ENCODE measurements at regions not wholly inside any gene's neighbourhood (a gene's known extent, or its start where the extent isn't known, plus 50 kb on each side); places are given as distances from the start of the nearest gene placed in this dataset.
"Not testable (repeated sequence)": the region's sequence is repeated elsewhere in the genome, so short reads cannot be mapped to it uniquely, and the experiment has no call there.

DNA sequence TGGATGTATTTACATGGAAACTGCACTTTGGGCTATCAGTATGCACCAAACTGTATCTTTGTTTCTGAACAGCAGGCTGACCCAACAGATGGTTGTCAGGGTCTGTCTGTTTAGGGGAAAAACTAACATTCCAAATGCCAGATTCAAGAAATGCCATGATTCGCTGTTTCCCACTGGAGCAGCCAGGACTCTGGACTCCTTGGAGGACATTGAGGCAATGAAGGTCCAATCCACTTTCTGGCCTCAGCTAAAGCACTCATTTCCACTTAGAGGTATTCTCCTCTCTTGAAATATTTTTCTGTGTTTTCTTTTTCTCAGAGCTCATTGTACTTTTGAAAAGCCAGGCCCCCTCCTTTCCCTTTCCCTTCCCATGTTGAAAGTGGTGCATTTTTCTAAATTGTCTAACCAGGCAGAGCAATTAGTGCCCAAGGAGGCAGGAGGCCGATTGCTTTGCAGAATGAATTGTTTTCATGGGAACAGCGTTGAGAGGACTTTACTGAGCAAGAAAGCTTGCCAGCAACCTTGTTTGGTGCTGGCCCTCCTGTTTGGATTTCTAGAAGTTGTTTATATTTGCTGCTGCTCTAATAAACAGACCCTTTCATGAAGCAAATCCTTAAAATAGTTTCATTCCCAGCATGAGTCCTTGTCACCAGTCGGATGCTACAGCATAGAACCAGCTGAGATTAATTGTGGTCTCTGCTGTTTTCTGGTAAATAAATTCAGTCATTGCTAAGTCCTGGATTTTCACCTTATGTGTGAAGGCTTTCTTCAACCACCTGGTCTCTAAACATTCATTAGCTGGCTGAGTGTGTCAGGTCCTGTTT lies 132.8 kb upstream of the TAF11L2 start:
- no peak for DNase-seq (ENCODE audit: low read depth in 4 of 4, low spot score in 3 of 4)

DNA sequence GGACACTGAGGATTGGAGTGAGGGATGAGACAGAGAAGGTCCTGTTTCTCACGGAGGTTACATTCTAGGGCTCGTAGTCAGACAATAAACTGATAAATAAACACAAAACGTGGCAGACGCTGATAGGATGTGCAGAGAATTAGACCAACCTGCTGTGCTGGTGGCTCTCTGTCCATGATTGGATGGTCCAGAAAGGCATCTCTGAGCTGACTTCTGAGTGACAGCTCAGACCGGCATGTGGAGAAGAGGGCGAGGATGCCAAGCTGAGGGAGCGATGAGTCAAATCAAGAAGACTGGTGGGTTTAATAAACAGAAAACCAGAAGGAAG lies 132.3 kb upstream of the TAF11L2 start:
- no peak for DNase-seq (ENCODE audit: low read depth in 4 of 4, low spot score in 3 of 4)

DNA sequence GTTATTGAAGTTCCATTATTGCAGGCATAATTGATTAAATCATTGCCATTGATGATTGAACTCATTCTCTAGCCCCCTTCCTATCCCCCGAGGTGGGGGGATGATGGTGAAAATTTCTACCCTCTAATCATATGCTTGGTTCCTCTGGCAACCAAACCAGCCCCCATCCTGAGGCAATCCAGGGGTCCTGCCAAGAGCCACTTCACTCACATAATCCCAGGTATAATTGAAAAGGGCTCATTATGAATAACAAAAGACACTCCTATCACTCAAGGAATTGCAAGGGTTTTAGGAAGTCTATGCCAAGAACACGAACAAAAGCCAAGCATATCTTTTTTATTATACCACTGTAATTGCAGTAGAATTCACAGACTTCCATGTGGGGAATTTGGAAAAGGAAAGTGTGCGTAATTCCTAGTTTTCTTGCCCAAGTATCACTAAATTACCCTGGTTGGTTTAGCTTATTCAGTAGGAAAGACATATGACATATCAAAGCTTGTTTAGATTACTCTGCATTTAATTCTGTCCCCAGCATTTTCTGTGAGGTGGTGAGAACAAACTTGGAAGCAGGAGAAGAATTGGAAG lies 130.7 kb upstream of the TAF11L2 start:
- DNase-seq (ENCODE audit: low read depth in 4 of 4, low spot score in 3 of 4) = no peak

DNA sequence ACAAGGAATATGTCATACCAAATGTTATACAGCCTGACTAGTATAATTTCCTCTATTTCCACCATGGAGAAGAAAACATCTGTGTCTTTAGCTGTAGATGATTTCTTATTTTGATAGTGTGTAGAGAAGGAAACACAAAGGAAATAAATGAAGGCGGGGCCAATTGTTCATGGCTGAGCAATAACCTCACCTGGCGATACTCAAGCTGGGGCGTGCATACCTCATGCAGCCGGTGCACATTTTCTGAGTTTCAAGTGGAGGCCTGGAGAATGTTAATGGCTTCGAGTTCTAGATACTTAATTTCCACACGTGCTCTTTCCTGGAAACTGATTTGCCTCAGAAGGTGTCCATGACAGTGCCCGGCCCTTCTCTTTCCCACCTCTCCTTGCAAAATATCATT lies 127.4 kb upstream of the TAF11L2 start:
- DNase-seq (ENCODE audit: low read depth in 4 of 4, low spot score in 3 of 4) = no peak

DNA sequence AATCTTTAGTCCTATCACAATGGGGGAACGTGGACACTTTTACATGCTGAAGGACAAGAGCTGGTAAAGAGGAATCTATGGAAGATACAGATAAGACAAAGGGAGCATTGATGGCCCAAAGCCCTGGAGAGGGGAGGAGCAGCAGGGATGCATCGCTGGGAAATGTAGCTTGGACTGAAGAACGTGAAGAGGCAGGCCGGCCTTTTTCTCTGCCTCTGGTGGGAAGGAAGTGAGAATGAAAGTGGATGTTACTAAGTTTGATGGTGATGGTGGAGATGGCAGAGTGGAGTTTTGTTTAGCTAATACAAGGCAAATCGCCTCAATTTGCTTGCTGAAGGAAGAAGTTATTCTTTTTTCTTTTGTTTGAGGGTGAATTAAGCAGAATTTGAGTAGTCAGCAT lies 124.6 kb upstream of the TAF11L2 start:
- DNase-seq (ENCODE audit: low read depth in 4 of 4, low spot score in 3 of 4) = no peak

DNA sequence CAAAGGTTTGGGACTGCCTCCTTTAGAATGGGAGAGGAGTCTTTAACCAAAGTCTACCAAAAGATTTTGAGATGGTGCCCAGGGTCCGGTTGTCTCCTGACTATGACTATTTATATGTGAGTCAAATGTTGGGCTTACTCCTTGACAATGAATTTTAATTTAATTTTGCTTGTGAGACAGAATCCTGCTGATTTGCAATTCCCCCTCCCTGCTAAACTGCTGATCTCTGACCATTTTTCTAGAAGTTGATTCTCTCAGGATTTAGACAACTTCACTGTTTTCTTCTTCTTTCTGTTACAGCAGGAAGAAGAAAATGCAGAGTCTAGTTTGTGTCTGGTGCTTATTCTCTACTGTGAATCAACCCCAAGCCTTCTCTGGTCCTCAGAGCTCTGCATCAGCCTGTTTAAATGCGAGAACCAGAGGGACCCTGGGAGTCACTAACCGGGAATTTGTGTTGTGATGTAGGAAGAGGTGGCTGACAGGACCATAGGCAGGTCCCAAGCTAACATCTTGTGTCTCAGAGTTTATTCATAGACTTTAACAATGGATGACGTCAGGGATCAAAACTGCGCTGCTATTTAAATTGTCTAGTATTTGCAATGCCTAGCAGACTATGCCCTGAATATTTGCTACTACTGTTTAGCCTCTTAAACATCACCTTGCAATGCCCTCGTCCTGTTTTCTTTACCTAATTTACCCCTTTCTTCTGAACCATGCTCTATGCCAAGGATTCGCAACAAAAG lies 124.0 kb upstream of the TAF11L2 start:
- DNase-seq (ENCODE audit: low read depth in 4 of 4, low spot score in 3 of 4) = no peak

DNA sequence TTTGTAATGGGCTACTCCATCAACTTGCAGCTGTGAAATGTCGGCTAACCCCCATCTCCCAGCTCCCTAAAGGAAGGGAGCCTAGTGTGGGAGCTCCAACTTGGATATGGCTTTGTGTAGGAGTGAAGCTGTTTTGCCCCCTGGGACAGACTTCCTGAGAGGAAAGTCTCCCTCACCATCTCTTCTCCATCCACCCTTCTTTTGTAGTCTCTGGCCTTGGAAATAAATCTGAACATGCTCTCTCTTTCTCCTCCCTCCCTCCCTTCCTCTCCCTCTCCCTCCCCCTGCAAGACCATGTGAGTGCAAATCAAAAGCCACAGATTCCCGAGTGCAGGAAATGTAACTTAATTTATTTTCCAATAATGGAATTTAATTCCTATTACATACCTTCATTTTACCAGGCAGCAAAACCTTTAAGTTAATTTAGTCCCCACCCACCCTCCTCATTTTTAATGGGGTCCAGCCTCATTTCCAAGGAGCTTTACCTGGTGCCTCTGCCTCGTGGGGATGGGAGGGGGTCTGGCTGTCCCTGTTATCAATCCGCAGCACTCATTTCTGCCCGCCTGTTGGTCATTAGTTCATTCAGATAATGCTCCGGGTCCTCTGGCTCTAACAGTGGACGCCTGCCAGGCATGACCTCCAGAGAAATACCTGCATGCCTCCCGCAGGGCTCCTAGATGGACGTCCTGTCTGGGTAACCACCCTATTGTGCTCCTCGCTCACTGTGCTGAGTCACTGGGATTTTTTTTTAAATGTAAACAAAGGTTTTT lies 122.9 kb upstream of the TAF11L2 start:
- DNase-seq (ENCODE audit: low read depth in 4 of 4, low spot score in 3 of 4) = no peak

DNA sequence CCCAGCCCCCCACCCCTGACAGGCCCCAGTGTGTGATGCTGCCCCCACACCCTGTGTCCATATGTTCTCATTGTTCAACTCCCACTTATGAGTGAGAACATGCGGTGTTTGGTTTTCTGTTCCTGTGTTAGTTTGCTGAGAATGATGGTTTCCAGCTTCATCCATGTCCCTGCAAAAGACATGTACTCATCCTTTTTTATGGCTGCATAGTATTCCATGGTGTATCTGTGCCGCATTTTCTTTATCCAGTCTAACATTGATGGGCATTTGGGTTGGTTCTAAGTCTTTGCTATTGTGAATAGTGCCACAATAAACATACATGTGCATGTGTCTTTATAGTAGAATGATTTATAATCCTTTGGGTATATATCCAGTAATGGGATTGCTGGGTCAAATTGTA lies 122.1 kb upstream of the TAF11L2 start:
- DNase-seq (ENCODE audit: low read depth in 4 of 4, low spot score in 3 of 4) = not testable (repeated sequence)

DNA sequence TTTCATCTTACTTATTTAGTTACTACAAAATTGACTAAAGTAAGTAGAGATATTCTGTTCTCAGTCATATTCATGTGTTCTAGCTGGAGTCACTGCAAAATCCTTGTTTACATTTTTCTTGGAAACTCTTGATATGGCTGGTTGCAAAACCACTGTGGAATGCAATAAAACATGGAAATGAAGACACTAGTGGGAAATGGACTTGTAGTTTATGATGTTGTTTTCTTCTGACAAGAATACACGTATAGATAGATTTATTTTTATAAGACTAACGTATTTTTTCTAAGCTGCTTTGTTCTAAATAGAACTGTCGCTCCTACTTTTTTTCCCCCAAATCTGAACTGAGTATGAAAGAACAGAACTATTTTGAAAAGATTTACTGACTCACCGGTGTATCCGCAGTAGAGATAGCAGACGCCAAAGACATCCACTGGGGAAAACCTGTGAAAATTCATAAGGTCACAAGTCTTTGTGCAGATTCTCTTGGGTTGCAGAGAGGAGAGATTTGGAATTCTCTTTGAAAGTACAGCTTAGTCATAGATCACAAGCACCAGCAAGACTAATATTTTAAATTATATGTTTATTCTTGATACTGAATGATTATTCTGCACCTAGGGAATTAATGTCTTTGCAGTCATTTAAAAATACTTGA lies 119.6 kb upstream of the TAF11L2 start:
- DNase-seq (ENCODE audit: low read depth in 4 of 4, low spot score in 3 of 4) = no peak

DNA sequence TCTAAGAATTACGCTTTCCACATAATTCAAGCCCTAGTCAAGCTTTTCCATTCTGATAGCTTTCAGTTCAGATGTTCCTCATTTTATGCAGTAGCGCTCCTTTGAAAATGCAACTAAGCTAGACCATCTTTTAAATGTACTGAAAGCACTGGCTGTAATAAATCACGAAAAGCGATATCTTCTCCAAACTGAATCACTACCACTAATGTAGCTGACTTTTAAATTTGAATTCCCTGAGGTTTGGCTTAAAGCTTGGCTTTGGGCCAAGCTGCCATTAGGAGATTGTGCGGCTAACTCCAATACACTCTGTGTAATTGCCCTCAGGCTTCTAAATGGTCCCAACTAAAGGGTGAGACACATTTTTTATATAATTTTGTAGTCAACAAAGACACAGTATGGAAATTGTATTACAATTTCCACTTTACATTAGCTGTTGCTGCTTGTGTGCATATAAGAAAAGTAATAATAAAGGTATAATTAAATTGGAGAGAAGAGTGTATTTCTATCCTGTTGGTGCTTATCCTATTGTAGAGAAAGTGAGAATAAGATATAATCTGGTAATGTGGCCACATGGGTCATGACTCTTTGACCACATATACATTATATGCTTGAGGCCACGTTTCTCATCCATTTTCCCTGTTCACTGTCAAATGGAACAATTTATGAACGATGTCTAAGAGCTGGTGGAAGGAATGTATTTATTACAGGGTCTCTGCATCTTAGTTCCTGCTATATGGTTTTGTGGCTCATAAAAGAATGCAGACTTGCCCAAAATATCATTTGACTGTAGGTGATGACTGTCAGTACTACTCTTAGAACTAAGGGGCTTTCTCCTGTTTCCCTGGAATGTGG lies 118.7 kb upstream of the TAF11L2 start:
- no peak for DNase-seq (ENCODE audit: low read depth in 4 of 4, low spot score in 3 of 4)

DNA sequence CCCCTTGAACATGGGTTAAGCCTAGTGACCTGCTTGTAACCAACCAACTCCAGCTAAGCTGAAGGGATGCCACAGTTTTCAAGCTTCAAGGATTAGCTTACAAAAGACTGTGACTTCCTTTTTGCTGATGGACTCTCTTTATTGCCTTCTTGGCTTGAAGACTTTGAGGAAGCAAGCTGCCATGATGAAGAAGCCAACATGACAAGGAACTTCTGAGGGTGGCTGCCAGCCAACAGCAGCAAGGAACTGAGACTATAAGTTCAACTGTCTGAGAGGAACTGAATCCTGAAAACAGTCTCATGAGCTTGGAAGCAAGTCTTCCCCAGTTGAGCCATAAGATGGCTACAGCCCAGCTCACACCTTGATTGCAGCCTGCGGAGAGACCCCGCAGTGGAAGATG lies 116.1 kb upstream of the TAF11L2 start:
- DNase-seq (ENCODE audit: low read depth in 4 of 4, low spot score in 3 of 4) = no peak

DNA sequence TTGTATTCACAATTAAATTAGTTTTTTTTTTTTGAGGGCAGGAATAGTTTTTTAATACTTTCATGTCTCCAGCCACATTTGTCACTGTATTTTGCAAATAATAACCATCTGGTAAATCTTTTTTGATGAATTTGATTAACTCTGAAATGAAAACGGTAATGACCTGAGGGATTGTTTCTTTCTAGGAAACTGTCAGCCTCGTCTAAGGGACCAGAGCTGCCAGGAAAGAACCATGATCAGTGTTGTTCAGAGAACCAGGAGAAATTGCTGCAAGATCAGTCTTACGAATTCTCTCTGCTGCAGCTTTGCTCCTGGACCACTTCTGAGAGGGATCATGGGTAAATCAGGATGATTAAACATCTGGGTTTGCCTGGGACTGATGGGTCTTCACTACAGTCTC lies 114.5 kb upstream of the TAF11L2 start:
- no peak for DNase-seq (ENCODE audit: low read depth in 4 of 4, low spot score in 3 of 4)

DNA sequence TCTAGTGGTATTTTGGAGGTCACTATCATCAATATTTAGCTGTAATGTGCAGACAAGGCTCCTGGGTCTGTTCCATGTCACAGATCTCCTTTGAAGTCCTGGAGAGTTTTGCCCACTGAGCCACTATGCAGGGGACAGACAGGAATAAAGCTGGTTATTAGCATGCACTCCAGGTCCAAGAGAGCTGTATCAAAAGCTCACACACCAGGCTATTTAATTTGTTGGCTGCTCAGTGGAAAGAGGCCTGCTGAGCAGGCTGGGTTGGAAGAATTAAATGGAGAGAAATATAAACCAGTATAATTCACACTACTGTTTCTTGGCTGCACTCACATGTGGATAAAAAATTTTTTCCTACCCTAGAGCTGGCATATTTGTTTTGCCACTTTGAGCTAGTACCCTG lies 113.8 kb upstream of the TAF11L2 start:
- DNase-seq (ENCODE audit: low read depth in 4 of 4, low spot score in 3 of 4) = no peak

DNA sequence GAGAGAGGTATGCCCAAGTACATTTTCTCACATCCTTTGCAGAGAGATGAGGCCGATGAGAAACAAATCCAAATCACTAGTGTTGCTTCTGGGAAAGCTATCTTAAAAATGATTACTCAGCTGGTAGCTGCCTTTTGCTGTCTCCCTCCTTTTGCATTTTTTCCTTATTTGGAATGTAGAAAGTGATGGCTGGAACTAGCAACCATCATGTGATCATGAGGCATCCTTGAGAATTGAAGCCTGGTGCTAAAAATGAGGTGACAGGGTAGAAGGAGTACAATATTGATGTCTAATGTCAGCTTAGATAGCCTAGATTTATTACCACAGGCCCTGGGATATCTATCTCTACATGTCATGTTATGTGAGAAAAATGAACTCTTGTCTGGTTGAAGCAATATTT lies 109.3 kb upstream of the TAF11L2 start:
- DNase-seq (ENCODE audit: low read depth in 4 of 4, low spot score in 3 of 4) = no peak

DNA sequence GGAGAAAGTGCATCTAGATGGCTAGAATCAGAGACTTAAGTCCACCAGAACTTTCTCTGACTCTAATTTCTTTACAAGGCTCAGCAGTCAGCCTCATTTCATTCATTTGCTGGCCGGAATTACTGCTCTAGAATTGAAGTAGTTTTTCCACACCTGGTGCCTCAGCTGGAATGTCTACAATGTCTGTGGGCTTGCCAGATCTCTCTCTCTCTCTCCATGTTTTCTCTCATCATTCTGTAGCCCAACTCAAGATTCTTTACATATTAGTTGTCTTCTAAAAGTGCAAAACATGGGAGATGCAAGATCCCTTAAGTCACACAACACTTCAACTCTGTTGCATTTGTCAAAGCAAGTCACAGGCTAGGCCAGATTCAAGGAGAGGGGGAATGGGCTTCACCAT lies 103.9 kb upstream of the TAF11L2 start:
- no peak for DNase-seq (ENCODE audit: low read depth in 4 of 4, low spot score in 3 of 4)

DNA sequence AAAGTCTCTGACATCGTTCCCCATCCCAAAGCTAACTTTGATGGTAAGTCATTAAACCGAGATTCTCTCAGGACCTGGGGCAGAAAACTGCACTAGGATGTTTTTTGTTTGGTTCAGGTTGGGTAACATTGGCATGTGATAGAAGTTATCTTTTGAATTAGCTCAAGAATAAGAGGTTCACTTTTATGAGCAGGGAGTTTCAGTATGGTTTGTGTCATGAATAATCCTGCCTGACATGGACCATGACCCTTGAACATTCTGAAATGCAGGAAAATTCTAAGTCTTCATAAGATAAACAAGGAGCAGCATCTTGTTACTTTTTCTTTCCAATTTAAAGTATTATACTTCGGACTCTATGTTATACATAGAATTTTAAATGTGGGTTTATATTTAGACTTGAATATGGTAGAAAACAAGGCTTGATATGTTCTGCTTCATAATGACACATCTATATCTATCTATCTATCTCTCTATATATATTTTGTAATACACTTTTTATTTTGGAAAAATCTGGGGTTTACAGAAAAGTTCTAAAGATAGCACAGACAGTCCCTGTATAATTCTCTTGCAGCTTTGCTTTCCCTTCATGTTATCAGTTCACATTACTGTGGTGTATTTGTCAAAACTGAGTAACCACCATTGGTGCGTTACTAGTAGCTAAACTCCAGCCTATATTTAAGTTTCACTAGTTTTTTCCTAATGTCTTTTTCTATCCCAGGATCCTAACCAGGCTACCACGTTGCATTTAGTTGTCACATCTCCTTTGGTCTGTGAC lies 102.7 kb upstream of the TAF11L2 start:
- no peak for DNase-seq (ENCODE audit: low read depth in 4 of 4, low spot score in 3 of 4)

DNA sequence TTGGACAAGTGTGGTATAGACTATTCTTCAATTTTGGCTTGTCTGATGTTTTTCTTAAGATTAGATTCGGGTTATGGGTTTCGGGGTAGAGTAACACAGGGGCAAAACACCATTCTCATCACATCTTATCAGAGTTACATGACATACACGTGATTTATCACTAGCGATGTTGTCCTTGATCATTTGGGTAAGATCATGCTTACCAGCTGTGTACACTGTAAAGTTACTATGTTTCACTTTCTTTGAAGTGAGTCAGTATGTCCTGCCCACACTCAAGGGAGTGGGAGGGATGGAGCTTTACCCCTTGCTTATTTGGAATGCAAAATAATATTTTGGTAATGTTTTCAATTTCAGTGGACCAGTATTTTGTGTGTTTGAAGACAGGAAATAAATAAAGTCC lies 101.8 kb upstream of the TAF11L2 start:
- no peak for DNase-seq (ENCODE audit: low read depth in 4 of 4, low spot score in 3 of 4)

DNA sequence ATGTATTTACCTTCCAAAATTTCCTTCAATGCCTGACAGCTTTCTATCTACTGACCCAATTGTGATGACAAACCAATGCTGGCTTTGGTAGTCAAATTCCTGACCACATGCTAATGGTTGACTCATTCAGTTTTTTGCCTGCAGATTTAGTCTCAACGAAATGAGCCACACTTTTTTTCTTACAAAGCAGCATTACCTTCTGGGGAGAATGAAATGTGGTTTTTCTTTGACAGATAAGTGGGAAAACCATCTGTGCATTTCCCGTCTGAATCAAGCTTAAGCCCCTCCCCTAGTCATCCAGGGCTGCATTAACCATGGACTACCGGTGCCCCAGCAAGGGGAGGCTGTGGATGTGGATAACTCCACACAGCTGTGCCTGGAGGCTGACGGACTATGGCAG lies 99.6 kb upstream of the TAF11L2 start:
- no peak for DNase-seq (ENCODE audit: low read depth in 4 of 4, low spot score in 3 of 4)
